Transverse colon (tissue), 4 donors: ENCODE measurements at regions not wholly inside any gene's neighbourhood (a gene's known extent, or its start where the extent isn't known, plus 50 kb on each side); places are given as distances from the start of the nearest gene placed in this dataset.

Source experiments
- CTCF ChIP-seq, 5 experiments: fragments of 200-600 bp in 3 of 5; fragments of 450-650 bp in 2 of 5; sonication (generic) in 3 of 5; IDR thresholded peaks; 1 replicate in 2 of 5; 2 replicates in 3 of 5; pipeline ENCODE4 v1.5.1; 2016 to 2017; ENCODE audit warnings: antibody characterized with exemption in 5 of 5, inconsistent platforms in 3 of 5, mild to moderate bottlenecking in 2 of 5, moderate library complexity in 1 of 5
- EP300 ChIP-seq: sonication (generic); formaldehyde crosslinking; IDR thresholded peaks from one replicate; pipeline ENCODE4 v1.6.1; 2017; ENCODE audit warnings: antibody characterized with exemption, low read depth
- POLR2A ChIP-seq: fragments of 450-650 bp; IDR thresholded peaks from one replicate; pipeline ENCODE4 v1.6.1; 2016; ENCODE audit warnings: antibody characterized with exemption, mild to moderate bottlenecking, moderate library complexity
- POLR2AphosphoS5 ChIP-seq, 3 donors: sonication (generic); formaldehyde crosslinking; IDR thresholded peaks; one replicate each; pipeline ENCODE4 v1.6.1; 2016; ENCODE audit warnings: antibody characterized with exemption in 3 of 3

GRCh38 chr12:68534108-68534507 is 76.6 kb upstream of the RAP1B start:
- TF ChIP-seq EP300, result no peak
- no peak for TF ChIP-seq CTCF (IDR thresholded peaks at IDR 0.05)
- TF ChIP-seq POLR2AphosphoS5 (IDR thresholded peaks at IDR 0.05), result no peak
- no peak for TF ChIP-seq POLR2A
